SK-N-MC (cell line): ENCODE measurements at regions not wholly inside any gene's neighbourhood (a gene's known extent, or its start where the extent isn't known, plus 50 kb on each side); places are given as distances from the start of the nearest gene placed in this dataset.

Experiments used
- DNase-seq: peaks from one replicate; pipeline ENCODE4 v3.0.0-alpha.2; 2011; ENCODE audit warnings: low read depth, low spot score
- H3K27ac ChIP-seq: fragments of 200-600 bp; sonication (generic); 2 replicates; pipeline ENCODE4 v1.5.1; 2016; ENCODE audit warnings: mixed run types
- H3K36me3 ChIP-seq: fragments of 200-600 bp; sonication (generic); 2 replicates; pipeline ENCODE4 v1.6.1; 2017; ENCODE audit warnings: antibody characterized with exemption, low read length, mixed read lengths; ENCODE audit not compliant: insufficient read depth
- H3K4me3 ChIP-seq: fragments of 200-600 bp; sonication (generic); 2 replicates; pipeline ENCODE4 v1.5.1; 2016
- H3K9ac ChIP-seq: fragments of 200-600 bp; sonication (generic); 2 replicates; pipeline ENCODE4 v1.8.0; 2017; ENCODE audit warnings: mixed run types, mixed read lengths; ENCODE audit not compliant: insufficient read length
- H3K9me3 ChIP-seq: fragments of 200-600 bp; sonication (generic); 2 replicates; pipeline ENCODE4 v1.6.1; 2017; ENCODE audit warnings: low read depth, mild to moderate bottlenecking, antibody characterized with exemption, low read length, moderate library complexity, mixed read lengths
- EZH2 ChIP-seq: fragments of 200-600 bp; sonication (generic); IDR thresholded peaks from one replicate; pipeline ENCODE4 v1.6.1; 2017; ENCODE audit warnings: antibody characterized with exemption
- FOXP2 ChIP-seq: optimal IDR thresholded peaks from 2 replicates; pipeline ENCODE3; 2011; ENCODE audit warnings: mild to moderate bottlenecking, moderate library complexity; ENCODE audit not compliant: insufficient read depth; ENCODE audit errors: extremely low read length, control extremely low read depth
- POLR2AphosphoS5 ChIP-seq: IDR thresholded peaks from 2 replicates; pipeline ENCODE4 v1.6.1; 2012; ENCODE audit warnings: mild to moderate bottlenecking, low read depth, low read length, borderline replicate concordance

DNA sequence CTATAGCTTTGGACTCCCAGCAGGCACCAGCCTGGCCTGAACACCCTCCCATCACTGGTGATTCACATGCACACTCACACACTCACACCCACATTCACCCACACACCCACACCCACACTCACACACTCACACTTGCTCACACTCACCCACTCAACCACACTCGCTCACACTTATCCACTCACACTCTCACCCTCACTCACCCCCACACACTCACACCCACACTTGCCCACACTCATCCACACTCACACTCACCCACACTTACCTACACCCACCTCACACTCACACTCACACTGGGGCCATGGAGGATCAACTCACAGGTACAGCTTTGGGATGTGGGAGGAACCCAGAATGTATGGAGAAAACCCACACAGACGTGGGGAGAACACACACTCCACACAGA, 548.2 kb upstream of the FAT1 start:
- TF ChIP-seq POLR2AphosphoS5 (no peak), FOXP2 (no peak), EZH2 (no peak)
- Histone ChIP-seq H3K36me3 (no peaks in the 10 kb centered on the region), H3K27ac (no peak overlapping the region), H3K4me3 (no peak overlapping the region), H3K9me3 (no peaks in the 10 kb centered on the region), H3K9ac (no peak overlapping the region)
- DNase-seq = no peak

DNA sequence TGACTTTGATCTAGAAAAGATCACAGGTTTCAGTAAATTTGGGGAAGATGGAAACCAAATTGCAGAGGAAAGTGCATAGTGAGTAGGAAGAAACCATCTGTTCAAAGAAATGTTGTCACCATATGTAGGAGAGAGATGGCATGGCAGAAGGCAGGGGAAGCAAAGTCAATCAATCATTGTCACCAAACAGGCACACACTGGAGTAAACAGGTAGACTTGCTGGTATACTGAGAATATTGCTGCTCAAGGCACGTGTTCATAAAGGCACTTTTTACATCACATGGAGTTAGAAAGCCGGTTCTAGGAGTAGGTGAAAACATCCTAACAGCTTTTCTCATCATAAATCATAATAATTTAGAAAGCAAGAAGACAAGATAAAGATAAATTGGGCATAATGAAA, 550.5 kb upstream of the FAT1 start:
- Histone ChIP-seq H3K36me3 (no peaks in the 10 kb centered on the region), H3K9ac (no peak overlapping the region), H3K9me3 (no peaks in the 10 kb centered on the region), H3K27ac (no peak overlapping the region), H3K4me3 (no peak overlapping the region)
- TF ChIP-seq POLR2AphosphoS5 = no peak
- no peak for TF ChIP-seq EZH2
- no peak for TF ChIP-seq FOXP2
- no peak for DNase-seq

DNA sequence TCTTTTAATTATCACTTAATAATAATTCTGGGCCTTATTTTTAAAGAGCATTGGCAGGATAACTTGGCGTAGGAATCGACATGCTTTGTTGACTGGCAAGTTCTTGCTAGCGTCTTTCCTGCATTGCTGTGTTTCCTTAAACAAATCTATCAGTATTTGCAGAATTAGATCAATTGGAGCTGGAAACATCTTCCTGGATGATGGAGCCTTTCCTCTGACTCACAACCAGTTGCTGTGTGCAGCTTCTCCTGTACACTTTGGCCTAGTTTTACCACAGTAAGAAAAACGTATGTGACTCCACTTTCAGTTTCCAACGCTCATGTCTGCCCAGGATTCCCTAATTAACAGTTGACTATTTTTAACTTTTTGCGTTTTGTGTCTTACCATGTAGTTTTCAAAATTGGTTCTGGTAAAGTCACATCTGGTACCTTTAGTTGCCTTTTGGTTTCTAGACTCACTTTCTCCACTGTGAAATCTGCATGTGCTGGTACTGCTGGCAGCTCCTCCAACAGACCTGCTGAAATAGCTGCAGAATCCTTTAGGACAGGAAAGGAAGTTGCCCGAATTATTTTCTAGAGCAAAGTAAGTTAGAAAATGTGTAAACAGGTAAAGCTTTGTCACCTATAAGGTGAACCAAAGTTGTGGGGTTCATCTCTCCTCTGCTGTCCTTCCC, 553.2 kb upstream of the FAT1 start:
- H3K36me3 ChIP-seq = no peaks in the 10 kb centered on the region
- no peak overlapping the region for H3K9ac ChIP-seq
- H3K9me3 ChIP-seq = no peaks in the 10 kb centered on the region
- no peak for TF ChIP-seq POLR2AphosphoS5
- TF ChIP-seq EZH2 = no peak
- TF ChIP-seq FOXP2 = no peak
- no peak for DNase-seq
- H3K27ac ChIP-seq = no peak overlapping the region
- H3K4me3 ChIP-seq = no peak overlapping the region

DNA sequence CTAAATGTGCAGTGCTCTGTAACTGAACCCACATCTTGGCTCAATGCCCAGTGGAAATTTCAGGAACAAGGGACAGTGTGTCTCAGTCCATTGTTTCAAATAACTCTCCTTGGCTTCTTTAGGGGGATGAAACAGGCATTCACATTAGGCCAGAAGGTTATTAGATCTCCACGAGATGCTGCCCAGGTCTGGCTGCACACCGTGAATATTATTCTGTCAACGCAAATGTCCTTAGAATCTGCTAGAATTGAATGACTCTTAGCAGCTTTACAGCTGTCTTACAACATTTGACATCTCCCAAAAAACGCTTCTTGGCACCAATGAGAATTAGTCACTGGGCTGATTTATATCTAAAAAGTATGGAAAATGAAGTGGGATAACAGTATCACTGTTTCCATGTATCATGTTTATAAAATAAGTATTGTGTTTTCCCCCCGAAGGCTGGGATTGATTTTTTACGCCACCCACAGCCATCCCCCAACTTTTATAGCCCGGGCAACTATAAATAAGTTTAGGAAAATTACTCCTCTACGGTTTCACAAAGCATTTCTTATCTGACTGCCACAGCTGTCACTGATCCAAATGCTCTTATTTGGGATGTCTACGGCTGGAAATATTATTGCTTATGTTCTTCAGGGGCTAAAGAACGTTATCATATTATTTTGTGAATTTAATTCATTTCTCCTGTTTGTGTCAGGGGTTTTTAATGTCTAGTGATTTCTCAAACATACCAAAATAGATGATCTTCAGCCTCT, 559.7 kb upstream of the FAT1 start:
- Histone ChIP-seq H3K9ac (no peak overlapping the region), H3K36me3 (no peaks in the 10 kb centered on the region), H3K27ac (no peak overlapping the region), H3K4me3 (no peak overlapping the region), H3K9me3 (no peaks in the 10 kb centered on the region)
- no peak for DNase-seq
- no peak for TF ChIP-seq POLR2AphosphoS5
- no peak for TF ChIP-seq FOXP2

DNA sequence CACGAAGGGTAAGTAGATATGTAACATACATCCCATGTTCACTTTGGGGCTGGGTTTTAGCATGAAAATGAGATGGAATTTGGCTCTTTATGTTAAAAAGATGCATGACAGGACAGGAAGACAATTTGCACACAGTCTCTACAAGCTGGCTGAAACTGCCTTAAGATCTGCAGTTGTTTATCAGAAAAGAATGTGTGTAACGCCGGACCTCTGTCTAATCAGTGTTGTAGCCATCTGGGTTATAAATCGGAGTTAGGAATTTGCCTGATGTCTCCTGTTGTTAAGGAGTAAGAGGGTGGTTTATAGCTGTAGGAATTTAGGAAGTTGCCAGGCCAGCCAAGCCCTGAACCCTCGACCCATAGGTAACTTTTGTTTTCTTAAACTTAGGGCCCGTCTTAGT, 562.9 kb upstream of the FAT1 start:
- no peak overlapping the region for H3K9ac ChIP-seq
- H3K4me3 ChIP-seq = no peak overlapping the region
- no peaks in the 10 kb centered on the region for H3K36me3 ChIP-seq
- DNase-seq = no peak
- H3K9me3 ChIP-seq = no peaks in the 10 kb centered on the region
- H3K27ac ChIP-seq = no peak overlapping the region
- no peak for TF ChIP-seq EZH2

DNA sequence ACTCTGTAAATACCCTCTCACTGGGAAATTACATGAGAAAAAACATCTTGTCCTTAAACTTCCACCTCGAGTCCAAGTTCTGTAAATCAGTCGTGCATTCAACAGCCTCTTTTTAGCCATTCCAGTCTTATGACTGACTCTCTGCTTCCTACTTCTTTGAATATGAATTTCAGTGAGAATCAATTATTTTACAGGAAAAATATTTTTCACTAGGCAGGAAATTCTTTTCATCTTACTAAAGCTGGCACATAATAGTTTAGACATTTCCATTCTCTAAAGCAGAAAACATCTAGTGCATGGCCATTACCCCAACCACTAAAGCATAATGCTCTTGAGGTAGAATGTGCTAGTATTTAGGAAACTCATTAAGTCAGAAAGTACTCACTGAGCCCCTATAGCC, 565.7 kb upstream of the FAT1 start:
- Histone ChIP-seq H3K4me3 (no peak overlapping the region), H3K27ac (no peak overlapping the region), H3K9me3 (no peaks in the 10 kb centered on the region), H3K9ac (no peak overlapping the region), H3K36me3 (no peaks in the 10 kb centered on the region)
- no peak for DNase-seq
- no peak for TF ChIP-seq POLR2AphosphoS5
- no peak for TF ChIP-seq FOXP2
- TF ChIP-seq EZH2 = no peak

DNA sequence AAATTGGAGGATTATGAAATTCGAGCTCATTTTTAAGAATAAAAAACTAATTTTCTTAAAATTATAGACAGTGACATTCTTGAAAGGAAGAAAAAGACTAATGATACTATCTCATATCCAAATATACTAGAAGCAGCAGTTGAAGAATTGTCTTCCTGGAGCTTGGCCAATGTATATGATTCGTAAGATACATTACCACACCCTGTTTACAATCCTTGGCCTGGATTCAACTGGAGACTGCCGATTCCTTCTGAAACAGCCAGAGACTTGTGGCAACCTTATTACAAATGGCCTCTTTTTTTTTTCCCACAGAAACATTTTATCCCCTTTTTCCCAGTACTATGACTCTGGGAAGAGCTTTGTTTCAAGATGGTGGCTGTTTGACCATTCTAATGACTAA, 571.2 kb upstream of the FAT1 start:
- TF ChIP-seq FOXP2 (no peak), EZH2 (no peak), POLR2AphosphoS5 (no peak)
- DNase-seq = no peak
- Histone ChIP-seq H3K9me3 (no peaks in the 10 kb centered on the region), H3K36me3 (no peaks in the 10 kb centered on the region), H3K4me3 (no peak overlapping the region), H3K9ac (no peak overlapping the region), H3K27ac (no peak overlapping the region)

DNA sequence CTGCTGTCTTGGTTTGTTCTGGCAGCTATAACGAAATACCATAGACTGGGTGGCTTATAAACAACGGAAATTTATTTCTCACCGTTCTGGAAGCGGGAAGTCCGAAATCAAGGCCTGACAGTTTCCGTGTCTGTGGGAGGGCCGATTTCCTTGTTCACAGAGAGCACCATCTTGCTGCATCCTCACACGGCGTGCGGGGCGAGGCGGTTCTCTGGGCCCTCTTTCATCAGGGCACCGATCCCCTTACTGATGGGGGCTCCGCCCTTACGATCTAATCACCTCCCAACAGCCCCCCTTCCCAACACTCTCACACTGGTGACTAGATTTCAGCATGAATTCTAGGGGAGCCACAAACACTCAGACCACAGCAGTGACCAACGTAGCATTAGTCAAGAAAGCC, 578.3 kb upstream of the FAT1 start:
- Histone ChIP-seq H3K9me3 (no peaks in the 10 kb centered on the region), H3K4me3 (no peak overlapping the region), H3K27ac (no peak overlapping the region), H3K36me3 (no peaks in the 10 kb centered on the region), H3K9ac (no peak overlapping the region)
- no peak for TF ChIP-seq POLR2AphosphoS5
- TF ChIP-seq EZH2 = no peak
- no peak for TF ChIP-seq FOXP2
- DNase-seq = no peak

DNA sequence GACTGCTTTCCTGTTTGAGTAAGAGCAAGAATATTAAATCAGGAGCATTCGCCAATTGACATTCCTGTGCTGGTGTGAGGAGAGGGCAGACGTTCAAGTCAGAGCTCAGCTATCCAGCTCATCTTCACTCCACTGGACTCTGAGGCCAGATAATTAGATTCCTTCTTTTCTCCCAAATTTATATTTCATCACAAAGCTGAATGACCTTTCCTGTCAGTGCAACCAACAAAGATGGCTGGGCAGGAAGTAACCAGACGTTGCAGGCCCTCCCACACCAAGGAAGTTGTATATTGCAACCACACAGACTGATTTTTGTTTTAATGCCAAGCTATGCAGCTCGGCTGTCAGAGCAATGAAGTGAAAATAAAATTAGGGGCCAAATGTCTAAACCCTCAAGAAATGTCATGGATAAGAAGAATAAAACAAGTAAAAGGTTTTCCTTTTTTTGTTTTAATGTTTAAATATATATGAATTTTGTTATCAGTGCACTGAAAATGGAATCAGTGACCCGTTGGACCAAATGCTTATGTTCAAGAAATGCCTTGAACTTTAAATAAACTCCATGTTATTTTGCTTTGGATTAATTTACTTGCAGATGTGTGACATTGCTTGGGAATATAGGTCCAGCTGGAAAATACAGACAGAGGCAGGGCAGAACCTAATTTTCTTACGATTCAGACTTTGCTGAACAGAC, 578.9 kb upstream of the FAT1 start:
- TF ChIP-seq EZH2 (no peak), FOXP2 (no peak), POLR2AphosphoS5 (no peak)
- no peak overlapping the region for H3K27ac ChIP-seq
- DNase-seq = no peak
- H3K36me3 ChIP-seq = no peaks in the 10 kb centered on the region
- no peak overlapping the region for H3K4me3 ChIP-seq
- H3K9me3 ChIP-seq = no peaks in the 10 kb centered on the region
- no peak overlapping the region for H3K9ac ChIP-seq
